DMS79 treated with DMSO at 0.1 percent for 48 hours (cell line): ENCODE measurements at regions not wholly inside any gene's neighbourhood (a gene's known extent, or its start where the extent isn't known, plus 50 kb on each side); places are given as distances from the start of the nearest gene placed in this dataset.

ENCODE experiments used
- DNase-seq: peaks from one replicate; lab custom pipeline; 2025; lab: John Stamatoyannopoulos, UW

GRCh38 chr5:123875561-123876275, 363.7 kb downstream of the CSNK1G3 start:
- no peak for DNase-seq

DNA sequence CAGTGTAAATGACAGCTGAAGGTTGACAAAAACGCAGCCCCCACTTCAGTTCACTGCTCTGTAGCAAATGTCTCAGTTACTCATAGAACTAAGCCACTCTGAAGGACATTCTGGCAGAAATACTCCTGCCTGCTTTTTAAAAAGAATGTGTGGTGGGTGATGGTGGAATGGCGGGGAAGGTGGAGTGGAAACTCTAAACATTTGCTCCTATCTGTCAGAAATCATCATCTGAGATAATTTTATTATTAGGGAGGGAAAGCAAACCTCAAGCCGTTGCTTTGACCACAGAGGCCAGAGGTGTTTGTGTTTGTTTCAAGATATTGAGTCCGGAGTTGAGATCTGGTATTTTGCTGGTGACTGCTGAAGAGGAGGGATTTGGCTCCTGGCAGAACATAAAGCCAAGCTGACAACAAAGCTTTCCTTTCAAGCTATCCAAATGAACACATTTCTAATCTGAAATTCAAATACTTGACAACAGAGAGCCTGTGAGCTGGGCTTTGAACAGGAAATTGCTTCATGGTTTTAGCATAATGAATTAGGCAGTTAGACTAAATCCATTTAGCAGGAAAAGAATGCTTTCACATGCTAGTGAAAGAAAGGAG, 362.7 kb downstream of the CSNK1G3 start:
- no peak for DNase-seq

DNA sequence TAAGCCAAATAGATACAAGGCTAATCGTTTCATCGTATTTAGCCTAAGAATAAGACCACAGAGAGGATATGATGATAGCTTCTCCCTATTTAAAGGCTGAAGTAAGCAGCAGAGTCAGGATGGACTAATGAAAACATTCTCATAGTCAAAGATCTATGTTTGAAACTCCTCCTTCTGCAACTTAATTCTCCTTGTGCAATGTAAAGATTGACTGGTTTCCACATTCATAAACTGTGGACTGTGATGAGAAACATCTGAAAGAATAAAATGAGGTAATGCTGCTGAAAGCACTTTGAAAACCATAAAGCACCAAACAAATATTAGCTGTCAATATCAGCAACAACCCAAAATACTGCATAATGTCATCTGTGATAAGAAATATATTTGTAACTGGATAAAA, 361.9 kb downstream of the CSNK1G3 start:
- DNase-seq = no peak

DNA sequence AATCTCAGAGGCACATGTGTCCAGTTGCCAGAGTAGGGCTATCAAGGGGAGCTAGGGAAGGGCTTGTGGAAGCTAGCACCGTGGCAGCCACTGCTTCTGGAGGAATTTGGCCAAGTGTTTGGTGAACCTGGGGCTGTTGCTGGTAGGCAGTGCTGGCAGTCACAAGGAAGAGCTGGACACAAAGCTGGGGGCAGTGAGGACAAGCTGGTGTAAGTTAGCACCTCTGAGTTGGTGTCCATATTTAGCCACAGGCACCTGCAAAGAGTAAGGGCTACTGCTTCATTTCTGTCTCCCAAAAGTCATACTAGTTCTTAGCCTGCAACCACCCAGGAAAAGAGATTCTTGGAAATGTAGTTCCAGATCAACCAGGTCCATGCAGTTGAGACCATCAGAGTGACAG, 359.4 kb downstream of the CSNK1G3 start:
- no peak for DNase-seq

DNA sequence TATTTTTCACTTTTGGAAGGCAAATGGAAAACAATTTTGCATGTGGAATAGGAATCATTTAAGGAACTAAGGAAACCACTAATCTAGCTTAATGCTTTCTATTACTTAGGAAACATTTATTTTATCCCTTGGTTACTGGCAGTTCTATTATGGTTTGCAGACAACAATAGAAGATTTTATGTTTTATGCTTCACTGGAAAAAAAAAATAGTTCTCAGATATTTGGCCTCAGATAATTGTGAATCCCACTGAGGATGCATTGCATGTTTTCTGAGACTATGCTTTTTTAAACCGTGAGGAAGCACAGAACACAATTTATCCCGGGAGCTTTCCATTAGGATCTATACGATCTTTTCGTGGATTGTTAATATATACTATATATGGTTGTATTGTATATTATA, 356.9 kb downstream of the CSNK1G3 start:
- DNase-seq = no peak

- peak; percentile 3 for DNase-seq
Measured at GRCh38 chr5:123868267-123868666, 356.3 kb downstream of the CSNK1G3 start.

DNA sequence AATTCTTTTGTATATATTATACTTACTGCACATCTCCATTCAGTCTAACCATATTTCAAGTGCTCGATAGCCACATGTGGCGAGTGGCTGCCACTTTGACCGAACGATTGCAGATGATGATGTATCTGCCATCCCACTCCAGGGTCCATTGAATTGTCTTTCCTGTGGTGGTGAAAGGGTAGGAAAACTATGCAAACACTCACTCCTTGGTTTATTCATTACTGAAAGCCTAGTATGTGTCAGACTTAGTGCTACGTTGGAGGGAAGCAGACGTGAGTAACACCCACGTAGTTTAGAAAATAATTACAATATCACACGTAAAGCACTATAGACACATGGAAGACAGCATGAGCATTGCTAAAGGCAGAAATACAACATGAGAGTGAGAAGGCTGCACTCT, 353.7 kb downstream of the CSNK1G3 start:
- no peak for DNase-seq

GRCh38 chr5:123864578-123864977, 352.6 kb downstream of the CSNK1G3 start:
- DNase-seq = no peak

GRCh38 chr5:123858938-123859337, 347.0 kb downstream of the CSNK1G3 start:
- no peak for DNase-seq

DNA sequence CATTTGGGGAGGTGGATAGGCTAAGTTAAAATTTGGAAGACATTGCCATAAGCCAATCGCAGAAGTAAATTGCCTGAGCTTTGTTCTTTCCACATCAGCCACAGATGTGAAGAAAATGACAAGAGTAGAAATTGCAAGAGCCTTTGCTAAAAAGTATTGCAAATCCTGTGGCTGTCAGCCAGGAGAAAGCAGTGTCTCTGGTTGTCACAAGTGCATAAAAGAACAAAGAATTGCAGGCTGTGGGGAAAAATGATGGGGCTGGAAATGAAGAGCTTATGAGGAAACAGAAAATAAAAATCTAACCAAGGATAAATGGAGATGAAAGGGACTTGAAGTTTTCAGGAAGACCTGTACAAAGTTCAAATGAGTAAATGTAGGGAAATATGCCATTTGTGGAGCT, 344.8 kb downstream of the CSNK1G3 start:
- no peak for DNase-seq

DNA sequence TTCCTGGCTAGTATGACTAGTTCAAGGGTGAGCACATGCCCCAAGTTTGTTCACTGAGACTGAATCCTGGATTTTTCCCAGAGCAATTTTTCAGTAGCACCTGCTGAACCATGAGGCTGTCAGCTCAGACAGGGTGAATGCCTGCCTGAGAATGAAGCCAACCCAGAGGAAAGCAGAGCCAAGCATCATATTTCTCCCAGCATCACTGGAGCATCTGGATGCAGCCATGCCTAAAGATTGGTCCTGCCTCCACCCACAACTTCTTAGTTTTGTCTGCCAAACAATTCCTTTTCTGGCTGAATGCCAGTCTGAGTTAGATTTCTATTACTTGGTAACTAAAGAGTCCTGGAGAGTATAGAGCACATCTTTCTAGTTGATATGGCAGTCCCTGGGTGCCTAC, 343.6 kb downstream of the CSNK1G3 start:
- peak; percentile 61 for DNase-seq

- DNase-seq = no peak
Measured at GRCh38 chr5:123845356-123846100, 333.6 kb downstream of the CSNK1G3 start.

DNA sequence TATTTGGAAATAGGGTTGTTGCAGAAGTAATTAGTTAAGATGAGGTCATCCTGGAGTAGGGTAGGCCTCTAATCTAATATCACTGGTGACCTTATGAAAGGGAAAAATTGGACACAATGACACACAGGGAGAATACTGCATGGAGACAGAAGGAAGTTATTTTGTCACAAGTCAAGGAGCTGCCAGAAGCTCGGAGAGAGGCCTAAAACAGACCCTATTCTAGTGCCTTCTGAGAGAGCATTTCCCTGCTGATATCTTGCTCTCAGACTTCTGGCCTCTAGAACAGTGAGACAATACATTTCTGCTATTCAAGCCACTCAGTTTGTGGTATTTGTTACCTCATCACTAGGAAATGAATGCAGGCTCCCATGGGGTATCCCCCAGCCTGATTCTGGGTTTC, 332.9 kb downstream of the CSNK1G3 start:
- no peak for DNase-seq

DNA sequence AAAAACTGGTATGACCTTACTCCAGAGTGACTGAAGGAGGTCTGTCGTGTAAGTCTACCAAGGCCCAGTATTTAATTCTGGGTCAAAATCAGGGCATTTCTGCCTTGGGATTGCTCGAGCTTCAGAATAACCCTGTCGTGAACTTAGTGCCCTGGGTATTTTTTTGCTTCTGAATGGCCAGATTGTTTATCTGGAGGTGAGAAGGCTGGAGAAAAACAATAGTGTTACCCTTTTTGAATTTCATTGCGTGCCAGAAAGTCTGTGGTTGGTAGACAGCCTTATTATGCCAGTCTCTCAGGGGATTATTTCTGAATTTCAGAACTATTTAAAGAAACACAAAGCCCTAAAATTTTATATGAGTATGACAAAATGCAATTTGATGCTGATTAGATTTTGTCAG, 323.4 kb downstream of the CSNK1G3 start:
- DNase-seq = no peak

GRCh38 chr5:123830575-123830974, 318.6 kb downstream of the CSNK1G3 start:
- no peak for DNase-seq

DNA sequence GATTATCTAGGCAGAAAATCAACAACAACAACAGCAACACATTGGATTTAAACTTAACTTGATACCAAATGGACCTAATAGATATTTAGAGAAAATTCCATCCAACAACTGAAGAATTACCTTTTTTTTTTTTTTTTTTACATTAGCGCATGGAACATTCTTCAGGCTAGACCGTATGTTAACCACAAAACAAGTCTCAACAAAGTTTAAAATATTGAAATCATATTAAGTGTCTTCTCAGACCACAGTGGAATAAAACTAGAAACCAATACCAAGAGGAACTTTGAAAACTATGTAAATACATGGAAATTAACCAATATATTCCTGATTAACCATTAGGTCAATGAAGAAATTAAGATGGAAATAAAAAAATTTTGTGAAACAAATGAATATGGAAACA, 315.8 kb downstream of the CSNK1G3 start:
- DNase-seq = no peak

- DNase-seq = no peak
Measured at GRCh38 chr5:123819833-123820232, 307.9 kb downstream of the CSNK1G3 start.

DNA sequence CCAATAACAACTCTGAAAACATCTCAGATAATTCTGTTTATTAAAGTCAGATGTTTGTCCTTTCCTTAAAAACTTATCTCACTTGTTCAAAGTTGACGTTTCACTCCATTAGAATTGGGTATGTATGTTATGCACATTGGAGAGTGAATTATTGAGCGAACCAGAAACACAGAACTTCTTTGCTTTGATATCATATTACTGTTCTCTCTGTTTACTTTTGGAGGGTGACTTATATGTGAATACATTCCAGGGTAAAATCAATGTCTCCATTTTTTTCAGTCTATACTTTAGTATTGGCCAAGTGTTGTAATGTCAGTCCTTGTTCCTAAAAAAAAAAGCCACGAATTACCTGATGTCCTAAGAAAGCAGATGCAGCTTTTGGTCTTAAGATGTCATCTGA, 307.4 kb downstream of the CSNK1G3 start:
- no peak for DNase-seq

- DNase-seq = no peak
Measured at GRCh38 chr5:123817267-123817666, 305.3 kb downstream of the CSNK1G3 start.

DNA sequence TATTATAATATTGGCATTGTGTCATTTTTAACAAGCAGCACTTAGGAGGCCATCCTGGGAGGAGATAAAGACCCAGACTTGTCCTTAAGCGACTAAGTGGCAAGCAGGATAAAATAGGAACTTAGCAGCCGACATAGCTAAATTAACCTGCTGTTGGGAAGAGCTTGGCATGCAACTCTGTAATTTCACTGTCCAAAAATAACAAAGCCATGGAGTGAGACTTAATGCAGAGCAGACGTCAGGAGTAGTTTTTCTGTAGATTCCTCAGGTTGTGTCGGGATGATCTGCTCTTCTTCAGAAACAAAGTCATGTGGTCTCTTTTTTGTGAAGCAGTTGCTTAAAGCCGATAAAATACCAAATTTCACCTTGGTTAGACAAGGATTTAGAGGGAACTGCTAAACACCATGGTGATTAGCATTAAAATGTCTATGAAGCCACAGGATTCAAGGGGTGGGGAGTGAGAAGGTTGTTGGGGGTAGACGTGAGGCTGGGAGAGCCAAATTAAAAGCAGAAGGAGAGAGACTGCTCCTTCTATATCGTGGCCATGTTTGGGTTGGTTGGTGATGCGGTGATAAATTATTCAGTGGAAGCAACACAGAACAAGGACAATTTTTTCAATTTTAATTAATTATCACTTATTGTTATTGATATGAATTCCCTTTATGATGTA, 303.0 kb downstream of the CSNK1G3 start:
- peak; percentile 30 for DNase-seq

DNA sequence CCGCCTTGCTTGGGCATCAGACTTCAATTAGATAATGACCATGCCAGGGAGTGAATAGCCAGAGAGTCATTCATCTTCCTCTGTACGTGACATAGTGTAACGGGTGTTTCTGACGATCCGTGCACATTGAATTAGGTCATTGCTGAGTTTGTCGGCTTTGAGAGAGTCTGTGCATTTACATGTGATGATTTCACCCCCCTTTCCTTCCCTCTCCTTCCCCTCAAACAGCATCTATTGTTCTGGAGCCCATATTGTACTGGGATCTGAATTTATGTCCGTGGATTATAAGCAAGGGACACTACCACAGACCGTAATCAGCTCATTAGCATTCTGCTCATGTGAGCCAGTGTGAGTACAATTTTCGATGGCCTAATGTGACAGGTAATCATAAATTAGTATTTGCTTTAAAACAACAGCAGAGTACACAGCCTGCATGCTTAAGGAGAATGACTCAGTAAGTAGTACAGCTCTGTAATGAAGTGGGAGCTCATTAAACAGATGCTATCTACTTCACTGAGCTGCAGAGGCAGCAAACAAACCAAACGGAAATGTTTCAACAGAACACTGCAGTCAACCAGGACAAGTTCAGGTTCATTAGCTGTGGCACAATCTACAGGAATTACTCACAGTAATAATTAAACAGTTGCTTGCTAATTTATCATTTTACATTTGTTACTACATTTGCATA, 302.1 kb downstream of the CSNK1G3 start:
- DNase-seq = peak; percentile 73

DNA sequence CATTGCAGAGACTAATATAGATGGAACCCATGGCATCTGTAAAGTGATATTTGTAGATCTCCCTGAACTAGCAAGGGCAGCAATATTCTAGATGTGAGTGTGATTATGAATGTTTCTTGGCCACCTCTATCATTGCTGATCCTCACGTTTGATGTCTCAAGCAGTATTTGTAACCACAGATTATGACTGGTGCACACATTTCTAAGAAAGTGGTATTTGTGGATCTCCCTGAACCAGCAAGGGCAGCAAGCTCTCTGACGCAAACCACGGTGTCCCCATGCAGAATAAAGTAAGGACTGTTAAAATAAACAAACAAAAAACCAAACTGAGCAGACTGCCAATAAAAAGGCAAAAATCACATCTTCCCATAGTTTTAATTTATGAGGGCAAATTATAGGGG, 301.3 kb downstream of the CSNK1G3 start:
- no peak for DNase-seq
